ENCODE measurements at regions not wholly inside any gene's neighbourhood (a gene's known extent, or its start where the extent isn't known, plus 50 kb on each side); places are given as distances from the start of the nearest gene placed in this dataset.

GRCh38 chr16:62853887-62854286, 817.6 kb upstream of the CDH8 start:
- TF ChIP-seq MAX (IDR thresholded peaks at IDR 0.05; ENCODE audit: low read depth, low read length) (no peak), SIX5 (IDR thresholded peaks at IDR 0.05; ENCODE audit: low read depth, low read length, severe bottlenecking) (no peak), ESRRA (IDR thresholded peaks at IDR 0.05; ENCODE audit: low read length) (no peak), TAF1 (IDR thresholded peaks at IDR 0.05; ENCODE audit: borderline replicate concordance, low read depth, low read length) (no peak), CTCF (IDR thresholded peaks at IDR 0.05 in 2 of 3, conservative IDR thresholded peaks at IDR 0.05 in 1 of 3; ENCODE audit: control insufficient read depth in 2 of 3, extremely low read depth in 1 of 3, insufficient read depth in 1 of 3, low read depth in 3 of 3, low read length in 3 of 3) (no peak), NKRF (conservative IDR thresholded peaks at IDR 0.05) (no peak), E2F4 (IDR thresholded peaks at IDR 0.05; ENCODE audit: low read depth, low read length) (no peak), HDGF (IDR thresholded peaks at IDR 0.05) (no peak), CHD1 (IDR thresholded peaks at IDR 0.05; ENCODE audit: low read depth, low read length) (no peak), ZSCAN29 (IDR thresholded peaks at IDR 0.05) (no peak), REST (IDR thresholded peaks at IDR 0.05; ENCODE audit: low read depth, low read length) (no peak), CEBPB (IDR thresholded peaks at IDR 0.05; ENCODE audit: borderline replicate concordance in 1 of 2, low read depth in 2 of 2, low read length in 2 of 2) (no peak)
